Endometrial microvascular endothelial cells (primary cell): ENCODE measurements at regions not wholly inside any gene's neighbourhood (a gene's known extent, or its start where the extent isn't known, plus 50 kb on each side); places are given as distances from the start of the nearest gene placed in this dataset.

Experiments used
- in situ Hi-C: cut with HindIII; loops from 2 replicates; pipeline ENCODE4 v1.10.0; 2017; ENCODE audit warnings: low sequenced_read_pairs, low pct_unique_long_range_greater_than_20kb; ENCODE audit errors: inconsistent ontology term

DNA sequence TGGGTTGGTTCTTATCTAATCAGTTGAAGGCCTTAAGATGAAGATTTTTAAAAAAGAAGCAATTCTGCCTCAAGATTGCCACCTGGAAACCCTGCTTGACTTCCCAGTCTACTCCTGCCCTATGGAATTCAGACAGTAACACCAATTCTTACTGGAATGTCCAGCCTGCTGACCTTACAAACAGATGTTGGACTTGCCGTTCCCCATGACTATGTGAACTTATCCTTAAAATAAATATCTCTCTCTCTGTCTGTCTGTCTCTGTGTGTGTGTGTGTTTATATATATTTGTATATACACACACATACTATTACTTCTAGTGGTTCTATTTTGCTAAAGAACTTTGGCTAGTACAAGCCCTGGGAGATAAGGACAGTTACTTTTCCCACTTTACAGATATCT is 675.3 kb downstream of the SLC4A3 start:
- in situ Hi-C loops, result no loop called here

DNA sequence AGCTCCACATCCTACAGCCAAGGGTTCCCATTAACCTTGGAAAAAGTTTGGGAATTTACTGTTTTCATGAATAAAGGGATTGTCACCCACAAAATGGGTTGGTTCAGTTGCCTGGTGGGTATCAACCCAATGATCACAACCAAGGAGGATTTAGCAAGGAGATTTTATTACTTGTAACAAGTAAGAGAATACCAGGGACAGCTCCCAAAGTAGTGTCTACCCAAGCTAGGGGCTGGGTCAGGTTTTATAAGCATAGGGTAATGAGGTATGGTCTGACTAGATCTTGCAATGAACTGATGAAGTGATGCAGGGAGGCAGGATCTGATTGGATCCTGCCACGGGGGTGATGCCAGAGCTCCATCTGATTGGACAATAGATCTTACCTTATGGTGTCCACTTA is 681.8 kb downstream of the SLC4A3 start:
- in situ Hi-C loops, result no loop called here

DNA sequence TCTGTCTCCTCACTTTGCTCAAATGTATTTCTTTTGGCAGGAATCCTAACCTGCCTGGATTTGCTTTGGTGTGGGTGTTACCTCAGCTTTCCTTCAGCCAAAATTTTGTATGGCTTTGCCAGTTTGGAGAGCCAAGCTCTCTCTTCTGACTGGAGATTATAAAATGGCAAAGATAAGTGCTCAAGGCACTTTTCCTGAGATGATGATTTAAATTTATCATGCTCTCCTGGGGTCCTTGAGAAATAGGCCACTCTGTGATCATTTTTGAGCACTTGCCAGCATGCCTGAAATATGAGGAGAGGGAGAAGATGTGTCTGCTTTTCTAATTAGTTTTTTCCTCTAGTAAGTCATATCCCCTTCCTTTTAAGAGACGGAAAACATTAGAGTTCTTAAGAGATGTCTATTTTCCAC is 683.0 kb downstream of the SLC4A3 start:
- in situ Hi-C loops, result no loop called here

DNA sequence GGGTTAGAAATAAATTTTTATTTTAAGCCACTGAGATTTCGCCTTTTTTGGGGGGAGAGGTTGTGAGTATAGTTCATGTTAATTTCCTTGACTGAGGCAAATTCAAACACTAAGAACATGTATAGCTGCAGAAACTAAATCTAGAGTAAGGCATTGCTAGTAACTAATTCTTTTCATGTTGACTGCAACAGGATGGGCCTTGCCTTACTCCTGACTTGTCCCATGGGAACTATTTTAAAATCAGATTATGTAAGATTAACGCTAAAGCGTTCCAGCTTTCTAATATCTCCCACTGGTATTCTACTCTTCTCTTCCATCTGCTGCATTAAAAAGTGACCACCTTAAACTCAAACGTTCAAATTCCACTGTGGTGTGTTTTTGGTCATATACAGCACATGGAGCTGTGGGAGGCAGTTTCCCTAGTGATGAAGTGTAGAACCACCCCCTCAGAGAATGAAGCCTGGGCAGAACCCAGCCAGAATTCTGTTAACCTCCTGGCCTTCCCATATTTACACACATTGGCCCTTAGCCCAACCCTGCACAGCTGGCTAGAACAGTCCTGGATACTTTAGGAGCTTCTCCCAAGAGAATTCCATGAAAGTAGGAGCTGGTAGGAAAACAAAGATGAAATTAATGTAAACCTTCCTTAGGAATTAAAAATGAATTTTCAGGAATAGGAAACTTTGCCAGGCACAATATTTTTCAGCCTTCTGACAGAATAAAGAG is 687.8 kb downstream of the SLC4A3 start:
- in situ Hi-C loops, result no loop called here

DNA sequence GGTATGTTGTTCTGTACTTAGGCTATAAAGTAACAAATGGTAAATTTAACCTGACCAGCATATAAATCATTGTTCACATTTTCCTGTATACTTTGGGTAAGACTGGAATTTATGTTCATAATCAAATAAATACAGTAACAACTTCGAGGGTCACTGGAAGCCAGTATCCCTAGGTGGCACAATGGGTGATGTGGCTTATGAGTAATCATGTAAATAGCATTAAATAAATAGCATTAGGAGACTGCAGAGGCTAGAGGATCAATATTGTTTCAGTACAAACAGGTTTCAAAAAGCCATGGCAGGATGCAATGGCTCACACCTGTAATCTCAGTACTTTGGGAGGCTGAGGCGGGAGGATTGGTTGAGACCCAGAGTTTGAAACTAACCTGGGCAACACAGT is 690.6 kb downstream of the SLC4A3 start:
- in situ Hi-C loops, result no loop called here

DNA sequence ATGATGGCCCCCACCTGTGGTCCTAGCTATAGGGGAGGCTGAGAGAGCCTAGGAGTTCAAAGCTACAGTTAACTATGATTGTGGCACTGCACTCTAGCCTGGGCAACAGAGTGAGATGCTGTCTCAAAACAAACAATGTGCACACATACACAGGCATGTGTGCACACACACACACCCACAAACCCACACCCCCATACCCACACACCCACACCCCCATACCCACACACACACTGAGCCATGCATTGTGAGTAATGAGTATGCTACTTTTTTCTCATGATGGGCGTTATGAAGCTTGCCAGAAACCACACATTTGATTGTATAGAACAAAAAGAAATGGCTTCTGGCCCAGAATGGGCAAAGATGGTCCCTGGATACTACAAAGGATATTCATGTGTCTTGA is 691.1 kb downstream of the SLC4A3 start:
- in situ Hi-C loops, result no loop called here

DNA sequence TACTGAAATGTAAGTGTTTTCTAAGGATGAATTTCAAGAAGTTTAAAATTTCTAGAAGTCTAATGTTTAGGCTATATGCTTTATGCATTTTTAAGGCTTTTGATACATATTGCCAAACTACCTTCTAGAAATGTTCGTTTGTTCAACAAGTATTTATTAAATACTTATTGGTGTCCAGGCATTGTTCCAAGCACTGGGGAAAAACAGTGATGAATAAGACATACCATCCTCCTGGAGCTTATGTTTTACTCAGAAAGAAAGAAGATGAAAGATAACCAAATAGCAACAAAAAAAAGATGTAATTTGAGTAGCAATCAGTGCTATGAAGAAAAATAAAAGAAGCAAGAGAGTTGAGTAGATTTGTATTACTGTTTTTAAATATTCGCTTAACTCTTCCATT is 692.9 kb downstream of the SLC4A3 start:
- in situ Hi-C loops, result no loop called here

DNA sequence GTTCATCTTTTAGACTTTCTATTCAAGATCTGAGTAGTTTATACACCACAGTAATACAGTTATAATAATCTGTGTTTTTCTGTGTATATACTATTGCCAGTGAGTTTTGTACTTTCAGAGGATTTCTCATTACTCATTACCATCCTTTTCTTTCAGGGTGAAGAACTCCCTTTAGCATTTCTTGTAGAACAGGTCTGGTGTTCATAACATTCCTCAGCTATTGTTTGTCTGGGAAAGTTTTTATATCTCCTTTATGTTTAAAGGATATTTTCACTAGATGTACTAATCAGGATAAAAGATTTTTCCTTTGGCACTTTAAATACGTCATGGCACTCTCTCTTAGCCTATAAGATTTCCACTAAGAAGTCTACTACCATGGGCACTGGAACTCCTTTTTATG is 705.5 kb downstream of the SLC4A3 start:
- in situ Hi-C loops, result no loop called here

DNA sequence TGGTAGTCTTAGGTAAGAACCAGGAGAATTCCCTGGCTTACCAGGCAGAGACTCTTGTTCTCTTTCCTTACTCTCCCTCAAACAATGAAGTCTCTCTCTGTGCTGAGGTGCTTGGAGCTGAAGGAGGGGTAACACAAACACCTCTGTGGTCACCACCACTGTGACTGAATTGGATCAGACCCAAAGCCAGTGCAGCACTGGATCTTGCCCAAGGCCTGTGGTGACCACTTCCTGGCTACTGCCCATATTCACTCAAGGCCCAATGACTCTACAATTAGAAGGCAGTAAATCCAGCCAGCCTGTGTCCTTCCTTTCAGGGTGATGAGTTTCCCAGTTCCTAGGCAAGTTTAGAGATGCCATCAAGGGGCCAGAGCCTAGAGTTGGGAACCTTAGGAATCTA is 706.8 kb downstream of the SLC4A3 start:
- in situ Hi-C loops, result no loop called here

DNA sequence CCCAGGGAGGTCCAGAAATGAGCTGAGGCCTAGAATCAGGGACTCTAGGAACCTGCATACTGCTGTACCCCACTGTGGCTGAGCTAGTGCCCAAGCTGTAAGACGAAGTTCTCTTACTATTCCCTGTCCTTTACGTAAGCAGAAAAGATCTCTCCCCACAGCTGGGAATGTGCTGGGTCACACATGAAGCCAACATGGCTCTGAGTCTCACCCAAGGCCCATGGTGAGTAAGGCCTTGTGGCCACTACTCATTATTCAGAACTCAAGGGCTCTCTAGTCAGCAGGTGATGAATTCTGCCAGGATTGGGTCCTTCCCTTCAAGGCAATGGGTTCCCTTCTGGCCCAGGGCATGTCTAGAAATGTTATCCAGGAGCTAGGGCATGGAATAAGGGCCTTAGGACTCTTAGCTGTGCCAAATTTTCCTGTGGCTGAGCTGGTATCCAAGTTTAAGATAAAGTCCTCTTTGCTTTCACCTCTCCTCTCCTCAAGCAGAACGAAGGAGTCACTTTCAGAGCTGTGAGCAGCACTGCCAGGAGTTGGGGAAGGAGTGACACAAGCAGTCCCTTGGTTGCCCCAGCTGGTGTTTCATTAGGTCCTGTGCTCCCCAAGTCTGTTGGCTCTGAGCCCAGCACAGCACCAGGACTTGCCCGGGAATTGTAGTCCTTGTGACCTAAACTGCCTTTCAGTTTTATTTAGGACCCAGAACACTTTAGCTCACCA is 707.6 kb downstream of the SLC4A3 start:
- in situ Hi-C loops, result no loop called here

DNA sequence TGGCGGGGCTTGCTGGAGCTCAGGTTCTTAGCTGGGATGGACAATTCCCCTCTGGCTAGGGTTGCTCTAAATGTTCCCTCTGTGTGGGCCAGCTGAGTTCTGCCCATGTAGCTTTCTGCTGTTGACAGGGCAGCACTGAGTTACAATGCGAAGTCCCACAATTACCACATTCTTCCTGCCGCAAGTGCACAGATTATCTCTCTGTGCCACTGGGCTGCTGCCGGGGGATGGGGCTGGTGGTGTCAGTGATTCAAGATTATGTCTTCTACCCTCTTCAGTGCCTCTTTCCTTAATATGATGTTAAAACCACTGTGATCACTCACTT is 708.1 kb downstream of the SLC4A3 start:
- in situ Hi-C loops, result no loop called here

DNA sequence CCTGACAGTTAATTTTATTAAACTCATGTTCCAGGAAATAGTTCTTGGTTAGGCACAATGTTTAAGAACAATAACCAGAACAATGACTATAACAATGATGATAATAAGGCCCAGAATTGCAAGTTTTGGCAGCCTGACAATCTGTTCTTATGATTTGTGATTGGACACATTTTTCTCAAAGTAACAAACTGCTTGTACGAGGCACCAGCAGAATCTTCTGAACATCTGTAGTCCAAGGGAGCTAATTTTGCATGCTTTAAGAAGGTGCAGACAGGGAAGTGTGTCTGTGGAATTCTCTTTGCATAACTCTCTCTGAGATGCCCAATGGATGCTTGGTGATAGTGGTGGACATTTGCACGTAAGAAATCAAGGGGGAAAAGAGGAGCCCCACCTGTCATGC is 709.3 kb downstream of the SLC4A3 start:
- in situ Hi-C loops, result no loop called here

DNA sequence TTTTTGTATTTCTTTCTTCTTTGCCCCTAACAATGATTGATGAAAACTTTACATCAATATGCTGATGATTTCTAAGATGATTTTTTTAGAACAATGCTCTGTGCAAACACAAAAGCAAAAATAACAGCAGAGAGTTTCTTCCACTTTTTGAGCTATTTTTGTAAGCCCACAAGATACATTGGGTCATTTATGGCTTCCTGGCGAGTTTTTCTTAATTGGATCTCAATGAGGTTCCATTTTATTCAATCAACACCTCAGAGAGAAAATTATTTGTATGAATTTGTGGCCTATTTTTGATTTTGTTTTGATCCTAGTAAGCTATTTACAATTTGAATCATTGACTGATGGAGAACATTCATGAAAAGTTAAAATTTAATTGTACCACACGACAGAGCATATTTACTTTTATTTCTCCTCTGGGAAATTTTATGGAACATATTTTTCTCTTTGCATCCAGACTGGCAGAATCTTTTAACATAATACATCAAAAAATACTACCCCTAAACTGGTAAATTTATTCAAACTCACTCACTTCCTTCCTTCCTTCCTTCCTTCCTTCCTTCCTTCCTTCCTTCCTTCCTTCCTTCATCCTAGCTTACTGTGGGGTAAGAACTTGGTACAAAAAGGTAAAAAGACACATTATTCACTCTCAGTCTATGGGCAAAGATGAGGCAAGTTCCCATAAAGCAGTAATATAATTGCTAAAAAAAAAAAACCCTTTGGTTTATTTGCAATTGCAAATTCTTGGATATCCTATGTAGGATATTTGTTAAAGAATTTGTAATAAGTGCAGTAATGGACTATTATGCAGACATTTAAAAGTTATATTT is 710.4 kb downstream of the SLC4A3 start:
- in situ Hi-C loops, result no loop called here

DNA sequence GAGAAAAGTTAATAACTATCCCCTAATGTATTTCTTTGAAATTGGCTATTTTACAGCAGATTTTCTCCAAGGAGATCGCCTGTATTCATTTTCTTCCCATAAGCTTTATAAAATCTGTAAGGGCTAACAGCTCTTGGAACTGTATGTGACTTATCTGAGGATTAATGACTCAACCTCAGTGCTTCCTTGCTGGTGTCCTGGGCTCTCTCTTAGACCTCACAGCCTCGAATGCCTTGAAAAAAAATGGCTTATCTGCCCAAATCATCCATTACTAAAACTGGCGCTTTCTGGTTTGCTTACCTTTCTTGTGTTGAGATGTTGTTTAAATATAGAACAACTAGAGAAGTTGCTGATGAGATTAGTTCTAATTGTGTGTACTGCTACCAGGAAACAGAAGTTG is 713.6 kb downstream of the SLC4A3 start:
- in situ Hi-C loops, result no loop called here

DNA sequence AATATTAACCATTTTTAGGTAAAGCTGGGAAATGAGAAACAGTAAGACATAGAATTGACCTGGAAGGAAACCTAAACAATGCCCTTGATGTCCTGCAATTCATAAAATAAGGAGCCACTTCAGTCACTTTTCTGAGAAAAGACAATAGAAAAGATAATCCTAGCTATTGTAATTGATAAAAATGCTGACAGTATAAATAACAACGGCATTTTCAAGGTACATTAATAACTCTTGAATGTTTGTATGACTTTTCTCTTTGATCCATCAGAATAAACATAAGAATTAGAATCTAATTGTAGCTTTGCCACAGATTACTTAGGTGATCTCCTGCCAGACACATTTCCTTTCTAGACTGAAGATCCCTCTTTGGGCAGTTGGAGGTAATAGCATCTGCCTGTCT is 719.5 kb downstream of the SLC4A3 start:
- in situ Hi-C loops, result no loop called here

DNA sequence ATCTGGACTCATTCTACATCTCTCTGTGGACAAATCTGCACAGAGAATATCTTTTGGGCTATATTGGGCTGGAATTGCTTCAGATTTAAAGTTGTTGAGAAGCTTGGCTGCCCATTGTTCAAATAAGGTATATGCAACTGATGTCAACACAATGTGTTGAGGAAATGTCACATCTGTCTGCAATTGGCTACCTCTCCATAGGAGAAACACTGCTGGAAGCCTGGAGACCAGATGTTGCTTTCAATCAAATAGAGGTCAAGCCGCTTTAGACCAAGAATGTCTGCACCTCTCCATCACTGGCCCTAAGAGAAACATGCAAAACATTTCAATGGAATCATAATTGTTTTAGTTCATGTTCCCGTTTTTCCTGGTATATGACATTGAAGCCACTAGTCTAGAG is 720.2 kb downstream of the SLC4A3 start:
- in situ Hi-C loops, result no loop called here

DNA sequence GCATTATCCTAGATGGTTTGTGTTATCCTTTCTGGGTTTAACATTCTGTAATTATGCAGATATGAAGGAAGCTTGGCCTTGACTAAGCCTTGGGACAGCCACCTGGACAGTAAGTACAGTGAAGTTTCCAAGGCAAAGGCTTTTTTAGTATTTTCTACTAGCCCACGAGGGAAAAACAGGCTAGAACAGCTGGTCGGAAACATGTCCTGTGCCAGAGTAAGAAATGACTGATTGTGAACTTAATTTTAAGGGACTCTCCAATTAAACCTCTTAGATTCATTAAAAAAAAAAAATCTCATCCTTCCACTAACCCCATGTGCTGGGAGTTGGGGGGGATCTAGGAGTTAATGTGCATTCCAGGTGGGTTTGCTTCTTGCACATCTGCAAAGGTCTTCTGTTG is 720.8 kb downstream of the SLC4A3 start:
- in situ Hi-C loops, result no loop called here

DNA sequence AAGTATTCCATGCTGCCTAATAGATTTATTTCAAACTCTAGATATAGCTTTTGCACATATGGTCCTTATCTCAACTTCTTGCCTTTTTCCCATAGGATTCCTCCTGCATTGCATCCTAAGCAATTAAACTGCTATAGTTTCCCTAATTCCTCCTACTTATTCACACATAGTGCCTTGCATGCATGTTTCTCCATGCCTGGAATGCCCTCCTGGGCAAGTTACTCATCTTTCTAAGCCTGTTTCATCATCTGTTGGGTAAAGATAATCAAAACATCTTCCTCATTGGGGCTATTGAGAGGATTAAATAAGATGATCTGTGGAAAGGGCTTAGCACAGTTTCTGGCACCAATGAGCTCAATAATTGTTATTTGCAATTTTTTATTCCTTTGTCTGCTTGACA is 726.5 kb downstream of the SLC4A3 start:
- in situ Hi-C loops, result no loop called here

DNA sequence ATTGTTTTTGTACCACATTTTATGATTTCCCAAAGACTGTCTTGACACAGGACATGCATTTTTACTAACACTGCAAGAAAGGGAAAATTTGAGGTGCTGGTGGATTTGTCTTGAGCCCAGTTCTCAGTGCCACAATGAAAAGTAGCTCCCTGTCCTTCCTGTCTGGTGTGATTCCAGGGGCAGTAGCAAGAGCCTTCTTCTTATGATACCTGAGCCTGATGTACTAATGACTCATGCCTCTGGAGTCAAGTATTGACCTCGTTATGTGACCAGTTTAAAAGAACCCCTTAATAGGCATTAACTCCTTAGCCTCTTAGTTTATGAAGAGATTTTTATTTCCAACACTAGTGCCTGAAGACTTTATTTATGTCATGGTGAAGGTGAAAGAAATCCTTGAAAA is 728.6 kb downstream of the SLC4A3 start:
- in situ Hi-C loops, result no loop called here

DNA sequence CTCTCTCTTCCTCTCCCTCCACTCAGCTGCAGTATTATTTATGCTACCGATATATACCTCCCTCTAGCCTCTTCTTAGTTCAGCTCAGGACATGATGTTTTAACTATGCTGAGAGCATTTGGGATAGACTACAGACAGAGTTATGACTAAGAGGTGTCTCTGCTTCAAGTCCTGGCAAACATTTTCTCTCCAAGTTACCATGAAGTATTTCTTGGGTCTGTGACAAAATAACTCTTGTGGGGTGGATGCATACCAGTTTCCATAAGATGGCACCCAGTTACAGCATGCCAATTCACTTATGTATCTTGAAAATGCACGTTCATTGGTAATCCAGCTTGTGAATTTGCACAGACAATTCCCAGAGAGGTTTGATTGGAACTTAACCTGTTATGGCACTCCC is 737.6 kb downstream of the SLC4A3 start:
- in situ Hi-C loops, result no loop called here
